ENCODE measurements at regions not wholly inside any gene's neighbourhood (a gene's known extent, or its start where the extent isn't known, plus 50 kb on each side); places are given as distances from the start of the nearest gene placed in this dataset.

GRCh38 chr12:95412482-95413311, 61.3 kb upstream of the METAP2 start (continued):
- peak; percentile 81 for TF ChIP-seq ZNF549 (tag by site-specific recombination; IDR thresholded peaks at IDR 0.05)
- TF ChIP-seq ZSCAN4 (tag by site-specific recombination; IDR thresholded peaks at IDR 0.05): 0 out of 2 replicates have a peak, but pooled peaks have one; percentile 21
- no peak for TF ChIP-seq GLIS1 (tag by site-specific recombination; IDR thresholded peaks at IDR 0.05)
- TF ChIP-seq ZNF211 (tag by site-specific recombination; IDR thresholded peaks at IDR 0.05; ENCODE audit: low read depth): no peak
- peak; percentile 42 for TF ChIP-seq FEZF1 (tag by site-specific recombination; IDR thresholded peaks at IDR 0.05)
- peak; percentile 74; the same call in 1 of the 2 replicates for TF ChIP-seq ZNF843 (tag by site-specific recombination; IDR thresholded peaks at IDR 0.05)
- peak; percentile 75 for TF ChIP-seq OSR2 (tag by site-specific recombination; IDR thresholded peaks at IDR 0.05)
- peak; percentile 64 for TF ChIP-seq KLF16 (tag by site-specific recombination; IDR thresholded peaks at IDR 0.05)
- no peak for TF ChIP-seq ZNF792 (tag by site-specific recombination; IDR thresholded peaks at IDR 0.05)
- peak; percentile 87 for TF ChIP-seq ZNF24 (tag by site-specific recombination; IDR thresholded peaks at IDR 0.05)
- peak; percentile 50; the same call in 1 of the 2 replicates for TF ChIP-seq ZNF660 (tag by site-specific recombination; IDR thresholded peaks at IDR 0.05)
- TF ChIP-seq ZNF747 (tag by site-specific recombination; IDR thresholded peaks at IDR 0.05): no peak
- TF ChIP-seq BCL6B (tag by site-specific recombination; IDR thresholded peaks at IDR 0.05): 0 out of 2 replicates have a peak, but pooled peaks have one; percentile 28
- peak; percentile 84 for TF ChIP-seq SP7 (tag by site-specific recombination; IDR thresholded peaks at IDR 0.05)
- peak; percentile 60; the same call in 1 of the 2 replicates for TF ChIP-seq ZNF561 (tag by site-specific recombination; IDR thresholded peaks at IDR 0.05; ENCODE audit: borderline replicate concordance)
- TF ChIP-seq ZNF518A (tag by site-specific recombination; conservative IDR thresholded peaks at IDR 0.05; ENCODE audit: low read depth): peak; percentile 59; the same call in 1 of the 2 replicates
- TF ChIP-seq ZNF324 (tag by site-specific recombination; IDR thresholded peaks at IDR 0.05): peak; percentile 51; the same call in 1 of the 2 replicates
- TF ChIP-seq SALL2 (tag by site-specific recombination; IDR thresholded peaks at IDR 0.05; ENCODE audit: borderline replicate concordance): no peak
- TF ChIP-seq ZBTB11 (tag by site-specific recombination; conservative IDR thresholded peaks at IDR 0.05; ENCODE audit: low read depth): 0 out of 2 replicates have a peak, but pooled peaks have one; percentile 25
- TF ChIP-seq ZBTB6 (tag by site-specific recombination; IDR thresholded peaks at IDR 0.05): peak; percentile 40; the same call in 1 of the 2 replicates
- TF ChIP-seq ZBTB8A (tag by site-specific recombination; IDR thresholded peaks at IDR 0.05): peak; percentile 38; the same call in 1 of the 2 replicates

All from HEK293 (cell line).